Keratinocyte (primary cell): ENCODE measurements at regions not wholly inside any gene's neighbourhood (a gene's known extent, or its start where the extent isn't known, plus 50 kb on each side); places are given as distances from the start of the nearest gene placed in this dataset.

Source experiments
- DNase-seq: peaks from one replicate; pipeline ENCODE4 v3.0.0-alpha.2; 2011; ENCODE audit warnings: low read depth, missing footprints, low spot score
- FAIRE-seq: peaks from 2 replicates; lab custom pipeline; 2011; peaks lifted over from hg19 to GRCh38; lab: Jason Lieb, UNC
- H2AFZ ChIP-seq: 2 replicates; pipeline ENCODE4 v1.6.0; 2012; ENCODE audit warnings: low read length, control low read depth, inconsistent platforms; ENCODE audit not compliant: control insufficient read depth
- H3K27ac ChIP-seq: 2 replicates; pipeline ENCODE4 v1.5.1; 2011; ENCODE audit warnings: low read length; ENCODE audit not compliant: control insufficient read depth, insufficient read depth
- H3K27me3 ChIP-seq: 3 replicates; pipeline ENCODE4 v1.6.0; 2011; ENCODE audit warnings: low read length; ENCODE audit not compliant: control insufficient read depth, insufficient read depth; ENCODE audit errors: extremely low read depth
- H3K36me3 ChIP-seq, 2 experiments: 2 replicates in 1 of 2; 3 replicates in 1 of 2; pipeline ENCODE4 v1.5.1; 2011; ENCODE audit warnings: low read length in 2 of 2, mild to moderate bottlenecking in 1 of 2; ENCODE audit not compliant: control insufficient read depth in 2 of 2, insufficient read depth in 2 of 2; ENCODE audit errors: extremely low read depth in 1 of 2
- H3K4me1 ChIP-seq: 3 replicates; pipeline ENCODE4 v1.5.1; 2011; ENCODE audit warnings: low read length; ENCODE audit not compliant: control insufficient read depth, insufficient read depth; ENCODE audit errors: extremely low read depth
- H3K4me2 ChIP-seq: 3 replicates; pipeline ENCODE4 v1.6.0; 2011; ENCODE audit warnings: low read depth, low read length; ENCODE audit not compliant: control insufficient read depth, insufficient read depth; ENCODE audit errors: extremely low read depth
- H3K4me3 ChIP-seq, 3 experiments: fragments of 200-600 bp in 1 of 3; sonication (generic) in 1 of 3; 2 replicates in 2 of 3; 3 replicates in 1 of 3; pipeline ENCODE4 v1.5.1; 2011 to 2016; ENCODE audit warnings: low read length in 3 of 3, mild to moderate bottlenecking in 3 of 3, control low read depth in 2 of 3, inconsistent platforms in 1 of 3, low read depth in 1 of 3, mixed read lengths in 1 of 3, mixed run types in 1 of 3, moderate library complexity in 1 of 3; ENCODE audit not compliant: control insufficient read depth in 2 of 3, insufficient read depth in 2 of 3; ENCODE audit errors: extremely low read depth in 1 of 3
- H3K79me2 ChIP-seq: 2 replicates; pipeline ENCODE4 v1.6.0; 2012; ENCODE audit warnings: low read length; ENCODE audit not compliant: control insufficient read depth, insufficient read depth
- H3K9ac ChIP-seq: 3 replicates; pipeline ENCODE4 v1.6.0; 2011; ENCODE audit warnings: low read length; ENCODE audit not compliant: control insufficient read depth, insufficient read depth; ENCODE audit errors: extremely low read depth
- H3K9me1 ChIP-seq: 3 replicates; pipeline ENCODE4 v1.6.0; 2011; ENCODE audit warnings: low read length; ENCODE audit not compliant: control insufficient read depth, insufficient read depth; ENCODE audit errors: extremely low read depth
- H3K9me3 ChIP-seq: 2 replicates; pipeline ENCODE4 v1.5.1; 2012; ENCODE audit warnings: low read depth, low read length; ENCODE audit not compliant: control insufficient read depth
- H4K20me1 ChIP-seq: 3 replicates; pipeline ENCODE4 v1.6.0; 2011; ENCODE audit warnings: low read length; ENCODE audit not compliant: control insufficient read depth, insufficient read depth; ENCODE audit errors: extremely low read depth
- EZH2 ChIP-seq: IDR thresholded peaks from one replicate; pipeline ENCODE4 v1.6.1; 2012; ENCODE audit warnings: inconsistent platforms, mild to moderate bottlenecking, low read length, moderate library complexity
- dilution Hi-C: fragments of 300-500 bp; cut with MboI; formaldehyde crosslinking; loops from one replicate; pipeline ENCODE4 v1.7.0; 2020; ENCODE audit warnings: low sequenced_read_pairs; ENCODE audit not compliant: extremely low pct_ligation_motif_present
- TF ChIP-seq, protein P1 (sequence below), 3 experiments: IDR thresholded peaks in 1 of 3; conservative IDR thresholded peaks in 1 of 3; optimal IDR thresholded peaks in 1 of 3; 2 replicates in 2 of 3; 3 replicates in 1 of 3; pipeline versions ENCODE3 to v1.5.1; 2011; ENCODE audit warnings: low read length in 3 of 3, mild to moderate bottlenecking in 3 of 3, moderate library complexity in 2 of 3, control low read depth in 1 of 3, inconsistent platforms in 1 of 3; ENCODE audit not compliant: insufficient read depth in 2 of 3; ENCODE audit errors: extremely low read depth in 1 of 3

DNA sequence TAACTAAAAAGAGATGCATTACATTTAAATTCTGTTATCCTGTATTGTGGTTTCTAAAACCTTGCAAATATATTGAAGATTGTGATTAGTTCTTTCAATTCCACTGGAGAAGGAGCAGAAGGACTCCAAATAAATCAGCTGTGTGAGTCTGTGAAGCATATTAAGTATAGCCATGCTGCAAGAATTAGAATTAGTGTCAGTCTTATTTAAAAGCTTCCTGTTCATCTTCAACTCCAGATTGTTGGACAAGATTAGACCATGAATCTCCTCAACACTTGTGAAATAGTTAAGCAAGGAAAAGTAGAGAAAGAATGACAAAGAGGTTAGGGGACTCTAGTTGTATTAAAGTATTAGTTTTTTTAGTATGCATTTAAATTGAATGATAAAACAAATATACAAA is 92.5 kb upstream of the LRP1B start:
- Histone ChIP-seq H3K36me3 (no peaks in the 10 kb centered on the region), H4K20me1 (no peaks in the 10 kb centered on the region), H2AFZ (no peak overlapping the region), H3K4me2 (no peak overlapping the region), H3K9me3 (no peaks in the 10 kb centered on the region), H3K4me3 (no peak overlapping the region), H3K27ac (no peak overlapping the region), H3K79me2 (no peaks in the 10 kb centered on the region), H3K9ac (no peak overlapping the region), H3K27me3 (no peaks in the 10 kb centered on the region), H3K4me1 (peaks cover 2% of the 10 kb centered on the region), H3K9me1 (no peaks in the 10 kb centered on the region)
- no peak for TF ChIP-seq EZH2
- TF ChIP-seq, protein P1, sequence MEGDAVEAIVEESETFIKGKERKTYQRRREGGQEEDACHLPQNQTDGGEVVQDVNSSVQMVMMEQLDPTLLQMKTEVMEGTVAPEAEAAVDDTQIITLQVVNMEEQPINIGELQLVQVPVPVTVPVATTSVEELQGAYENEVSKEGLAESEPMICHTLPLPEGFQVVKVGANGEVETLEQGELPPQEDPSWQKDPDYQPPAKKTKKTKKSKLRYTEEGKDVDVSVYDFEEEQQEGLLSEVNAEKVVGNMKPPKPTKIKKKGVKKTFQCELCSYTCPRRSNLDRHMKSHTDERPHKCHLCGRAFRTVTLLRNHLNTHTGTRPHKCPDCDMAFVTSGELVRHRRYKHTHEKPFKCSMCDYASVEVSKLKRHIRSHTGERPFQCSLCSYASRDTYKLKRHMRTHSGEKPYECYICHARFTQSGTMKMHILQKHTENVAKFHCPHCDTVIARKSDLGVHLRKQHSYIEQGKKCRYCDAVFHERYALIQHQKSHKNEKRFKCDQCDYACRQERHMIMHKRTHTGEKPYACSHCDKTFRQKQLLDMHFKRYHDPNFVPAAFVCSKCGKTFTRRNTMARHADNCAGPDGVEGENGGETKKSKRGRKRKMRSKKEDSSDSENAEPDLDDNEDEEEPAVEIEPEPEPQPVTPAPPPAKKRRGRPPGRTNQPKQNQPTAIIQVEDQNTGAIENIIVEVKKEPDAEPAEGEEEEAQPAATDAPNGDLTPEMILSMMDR (optimal IDR thresholded peaks at IDR 0.05 in 1 of 3, IDR thresholded peaks at IDR 0.05 in 1 of 3, conservative IDR thresholded peaks at IDR 0.05 in 1 of 3; ENCODE audit: extremely low read depth in 1 of 3, insufficient read depth in 2 of 3, low read length in 3 of 3), result no peak
- dilution Hi-C loops, result no loop called here
- no peak for FAIRE-seq
- DNase-seq, result no peak

DNA sequence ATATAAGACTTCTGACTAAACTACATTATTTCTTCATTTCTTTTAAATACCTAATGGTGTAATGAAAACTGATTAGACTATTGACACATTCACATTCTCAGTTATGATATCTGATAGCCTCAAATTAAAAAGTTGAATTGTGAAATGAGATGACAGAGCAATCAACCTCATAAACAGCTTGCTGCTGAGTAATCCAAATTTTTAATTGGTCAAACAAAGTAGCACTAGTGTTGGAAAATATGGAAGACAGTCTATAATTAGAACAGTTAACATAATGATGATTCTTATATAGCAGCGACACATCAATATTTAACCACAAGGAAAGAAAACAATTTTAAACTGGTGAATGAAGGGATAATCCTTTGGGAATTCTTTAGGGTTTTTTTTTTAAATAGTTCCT is 91.9 kb upstream of the LRP1B start:
- FAIRE-seq, result no peak
- dilution Hi-C loops, result no loop called here
- no peaks in the 10 kb centered on the region for H3K27me3 ChIP-seq

More for the DNA sequence above, 91.9 kb upstream of the LRP1B start:
- Histone ChIP-seq H4K20me1 (no peaks in the 10 kb centered on the region), H2AFZ (no peak overlapping the region), H3K9me1 (no peaks in the 10 kb centered on the region), H3K4me2 (no peak overlapping the region), H3K27ac (no peak overlapping the region), H3K79me2 (no peaks in the 10 kb centered on the region), H3K4me1 (peaks cover 2% of the 10 kb centered on the region), H3K9ac (no peak overlapping the region), H3K9me3 (no peaks in the 10 kb centered on the region), H3K4me3 (no peak overlapping the region), H3K36me3 (no peaks in the 10 kb centered on the region)
- DNase-seq, result no peak
- no peak for TF ChIP-seq EZH2
- TF ChIP-seq, protein P1 (optimal IDR thresholded peaks at IDR 0.05 in 1 of 3, IDR thresholded peaks at IDR 0.05 in 1 of 3, conservative IDR thresholded peaks at IDR 0.05 in 1 of 3; ENCODE audit: extremely low read depth in 1 of 3, insufficient read depth in 2 of 3, low read length in 3 of 3), result no peak
